Liver (tissue), 8 donors: ENCODE measurements at regions not wholly inside any gene's neighbourhood (a gene's known extent, or its start where the extent isn't known, plus 50 kb on each side); places are given as distances from the start of the nearest gene placed in this dataset.

Source experiments
- DNase-seq: peaks from one replicate; pipeline ENCODE4 v3.0.0-alpha.2; 2017; ENCODE audit warnings: low spot score
- H3K27ac ChIP-seq, 2 donors: one replicate each; pipeline ENCODE4 v1.7.0; 2013; ENCODE audit warnings: inconsistent platforms in 2 of 2, low read length in 2 of 2, control low read depth in 1 of 2, low read depth in 1 of 2, mild to moderate bottlenecking in 1 of 2
- H3K27me3 ChIP-seq, 4 donors: one replicate each; pipeline versions ENCODE4 v1.6.1 to v1.7.0; 2013; ENCODE audit warnings: low read length in 3 of 4, inconsistent platforms in 1 of 4, mild to moderate bottlenecking in 1 of 4, moderate library complexity in 1 of 4; ENCODE audit not compliant: control insufficient read depth in 4 of 4, insufficient read depth in 4 of 4
- H3K36me3 ChIP-seq, 4 donors: one replicate each; pipeline versions ENCODE4 v1.6.1 to v1.7.0; 2013; ENCODE audit warnings: low read length in 3 of 4, mild to moderate bottlenecking in 3 of 4, low read depth in 1 of 4, moderate library complexity in 1 of 4; ENCODE audit not compliant: control insufficient read depth in 4 of 4, insufficient read depth in 3 of 4
- H3K4me1 ChIP-seq, 4 donors: one replicate each; pipeline versions ENCODE4 v1.6.1 to v1.7.0; 2013; ENCODE audit warnings: low read length in 3 of 4, mild to moderate bottlenecking in 3 of 4, moderate library complexity in 1 of 4; ENCODE audit not compliant: control insufficient read depth in 4 of 4, insufficient read depth in 4 of 4
- H3K4me3 ChIP-seq, 3 donors: one replicate each; pipeline versions ENCODE4 v1.6.1 to v1.7.0; 2013; ENCODE audit warnings: low read length in 3 of 3, control low read depth in 1 of 3, low read depth in 1 of 3, mild to moderate bottlenecking in 1 of 3
- H3K9ac ChIP-seq, 2 donors: one replicate each; pipeline ENCODE4 v1.7.0; 2013; ENCODE audit warnings: low read length in 2 of 2, mild to moderate bottlenecking in 2 of 2, moderate library complexity in 2 of 2, control low read depth in 1 of 2, low read depth in 1 of 2
- H3K9me3 ChIP-seq, 4 donors: one replicate each; pipeline versions ENCODE4 v1.6.1 to v1.7.0; 2013; ENCODE audit warnings: low read length in 3 of 4; ENCODE audit not compliant: control insufficient read depth in 4 of 4
- ATF3 ChIP-seq: IDR thresholded peaks from 2 replicates; pipeline ENCODE4 v1.6.1; 2016; ENCODE audit warnings: antibody characterized with exemption
- EGR1 ChIP-seq, 2 donors: IDR thresholded peaks; 2 replicates each; pipeline ENCODE4 v1.6.1; 2016 to 2018; ENCODE audit warnings: antibody characterized with exemption in 2 of 2, low read depth in 2 of 2
- FOXA1 ChIP-seq: IDR thresholded peaks from 2 replicates; pipeline ENCODE4 v1.6.1; 2016; ENCODE audit warnings: antibody characterized with exemption
- FOXA2 ChIP-seq: IDR thresholded peaks from 2 replicates; pipeline ENCODE4 v1.6.1; 2016; ENCODE audit warnings: antibody characterized with exemption
- GABPA ChIP-seq, 2 donors: IDR thresholded peaks in 1 of 2; conservative IDR thresholded peaks in 1 of 2; 2 replicates each; pipeline ENCODE4 v1.6.1; 2016; ENCODE audit warnings: antibody characterized with exemption in 2 of 2, mild to moderate bottlenecking in 1 of 2, moderate library complexity in 1 of 2
- HNF4A ChIP-seq, 2 donors: conservative IDR thresholded peaks; 2 replicates each; pipeline ENCODE4 v1.6.1; 2016; ENCODE audit warnings: antibody characterized with exemption in 2 of 2, mild to moderate bottlenecking in 2 of 2
- HNF4G ChIP-seq: IDR thresholded peaks from 2 replicates; pipeline ENCODE4 v1.6.1; 2016; ENCODE audit warnings: antibody characterized with exemption
- JUND ChIP-seq, 2 donors: IDR thresholded peaks; 2 replicates each; pipeline ENCODE4 v1.6.1; 2016; ENCODE audit warnings: antibody characterized with exemption in 2 of 2
- MAX ChIP-seq: IDR thresholded peaks from 2 replicates; pipeline ENCODE4 v1.6.1; 2016; ENCODE audit warnings: antibody characterized with exemption
- NR2F2 ChIP-seq: IDR thresholded peaks from 2 replicates; pipeline ENCODE4 v1.6.1; 2016; ENCODE audit warnings: antibody characterized with exemption
- RAD21 ChIP-seq, 2 donors: IDR thresholded peaks; 2 replicates each; pipeline ENCODE4 v1.6.1; 2016; ENCODE audit warnings: antibody characterized with exemption in 2 of 2, mild to moderate bottlenecking in 2 of 2
- REST ChIP-seq: IDR thresholded peaks from 2 replicates; pipeline ENCODE4 v1.6.1; 2016; ENCODE audit warnings: antibody characterized with exemption, mild to moderate bottlenecking
- RXRA ChIP-seq, 2 donors: IDR thresholded peaks; 2 replicates each; pipeline ENCODE4 v1.6.1; 2017 to 2018; ENCODE audit warnings: antibody characterized with exemption in 2 of 2, mild to moderate bottlenecking in 1 of 2
- SP1 ChIP-seq: IDR thresholded peaks from 2 replicates; pipeline ENCODE4 v1.6.1; 2018; ENCODE audit warnings: antibody characterized with exemption, mild to moderate bottlenecking
- TAF1 ChIP-seq: conservative IDR thresholded peaks from 2 replicates; pipeline ENCODE4 v1.6.1; 2016; ENCODE audit warnings: antibody characterized with exemption, mild to moderate bottlenecking
- YY1 ChIP-seq: IDR thresholded peaks from 2 replicates; pipeline ENCODE4 v1.6.1; 2016; ENCODE audit warnings: antibody characterized with exemption, mild to moderate bottlenecking
- WGBS: extraction: QIAGEN DNeasy Blood & Tissue Kit; methylation state at CpG from one replicate; pipeline ENCODE4 v1.1.7; 2013; 5-methylcytosine and 5-hydroxymethylcytosine counted together
- TF ChIP-seq, protein P1 (sequence below): IDR thresholded peaks from 2 replicates; pipeline ENCODE4 v1.6.1; 2016; ENCODE audit warnings: antibody characterized with exemption
- TF ChIP-seq, protein P2 (sequence below): fragments of 150-350 bp; IDR thresholded peaks from 2 replicates; pipeline ENCODE4 v1.5.1; 2017; ENCODE audit warnings: improper control_type of control experiment, low read depth, low read length; ENCODE audit not compliant: missing input control
- donor health status: healthy.
- donor health status: healthy.
- donor health status: healthy.
- donor health status: healthy.
- donor health status: healthy.

- DNase-seq, result no peak
- no peaks in the 10 kb centered on the region for H3K9me3 ChIP-seq
- H3K36me3 ChIP-seq, result no peaks in the 10 kb centered on the region
- H3K9ac ChIP-seq, result no peak overlapping the region
- no peaks in the 10 kb centered on the region for H3K4me1 ChIP-seq
- H3K27me3 ChIP-seq, result no peaks in the 10 kb centered on the region
- no peak overlapping the region for H3K4me3 ChIP-seq
- WGBS, result 80% methylated on average over 2 of the region's 2 CpGs
- no peak for TF ChIP-seq EGR1 (IDR thresholded peaks at IDR 0.05; ENCODE audit: low read depth in 2 of 2)
- no peak for TF ChIP-seq TAF1
- TF ChIP-seq GABPA (IDR thresholded peaks at IDR 0.05 in 1 of 2, conservative IDR thresholded peaks at IDR 0.05 in 1 of 2), result no peak
- no peak for TF ChIP-seq SP1
- TF ChIP-seq REST, result no peak
- no peak for TF ChIP-seq HNF4G
- TF ChIP-seq NR2F2, result no peak
- no peak for TF ChIP-seq YY1
- no peak for TF ChIP-seq HNF4A (conservative IDR thresholded peaks at IDR 0.05)
- TF ChIP-seq, protein P1, sequence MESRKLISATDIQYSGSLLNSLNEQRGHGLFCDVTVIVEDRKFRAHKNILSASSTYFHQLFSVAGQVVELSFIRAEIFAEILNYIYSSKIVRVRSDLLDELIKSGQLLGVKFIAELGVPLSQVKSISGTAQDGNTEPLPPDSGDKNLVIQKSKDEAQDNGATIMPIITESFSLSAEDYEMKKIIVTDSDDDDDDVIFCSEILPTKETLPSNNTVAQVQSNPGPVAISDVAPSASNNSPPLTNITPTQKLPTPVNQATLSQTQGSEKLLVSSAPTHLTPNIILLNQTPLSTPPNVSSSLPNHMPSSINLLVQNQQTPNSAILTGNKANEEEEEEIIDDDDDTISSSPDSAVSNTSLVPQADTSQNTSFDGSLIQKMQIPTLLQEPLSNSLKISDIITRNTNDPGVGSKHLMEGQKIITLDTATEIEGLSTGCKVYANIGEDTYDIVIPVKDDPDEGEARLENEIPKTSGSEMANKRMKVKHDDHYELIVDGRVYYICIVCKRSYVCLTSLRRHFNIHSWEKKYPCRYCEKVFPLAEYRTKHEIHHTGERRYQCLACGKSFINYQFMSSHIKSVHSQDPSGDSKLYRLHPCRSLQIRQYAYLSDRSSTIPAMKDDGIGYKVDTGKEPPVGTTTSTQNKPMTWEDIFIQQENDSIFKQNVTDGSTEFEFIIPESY, result no peak
- TF ChIP-seq RAD21 (IDR thresholded peaks at IDR 0.05), result no peak
- no peak for TF ChIP-seq MAX
- no peak for TF ChIP-seq RXRA (IDR thresholded peaks at IDR 0.05)
- no peak for TF ChIP-seq FOXA1
- no peak for TF ChIP-seq JUND (IDR thresholded peaks at IDR 0.05)
- no peak for TF ChIP-seq FOXA2
- no peak for TF ChIP-seq ATF3
- no peak overlapping the region for H3K27ac ChIP-seq
Observed at GRCh38 chr1:193755441-193755840, 569.0 kb upstream of the B3GALT2 start.

DNA sequence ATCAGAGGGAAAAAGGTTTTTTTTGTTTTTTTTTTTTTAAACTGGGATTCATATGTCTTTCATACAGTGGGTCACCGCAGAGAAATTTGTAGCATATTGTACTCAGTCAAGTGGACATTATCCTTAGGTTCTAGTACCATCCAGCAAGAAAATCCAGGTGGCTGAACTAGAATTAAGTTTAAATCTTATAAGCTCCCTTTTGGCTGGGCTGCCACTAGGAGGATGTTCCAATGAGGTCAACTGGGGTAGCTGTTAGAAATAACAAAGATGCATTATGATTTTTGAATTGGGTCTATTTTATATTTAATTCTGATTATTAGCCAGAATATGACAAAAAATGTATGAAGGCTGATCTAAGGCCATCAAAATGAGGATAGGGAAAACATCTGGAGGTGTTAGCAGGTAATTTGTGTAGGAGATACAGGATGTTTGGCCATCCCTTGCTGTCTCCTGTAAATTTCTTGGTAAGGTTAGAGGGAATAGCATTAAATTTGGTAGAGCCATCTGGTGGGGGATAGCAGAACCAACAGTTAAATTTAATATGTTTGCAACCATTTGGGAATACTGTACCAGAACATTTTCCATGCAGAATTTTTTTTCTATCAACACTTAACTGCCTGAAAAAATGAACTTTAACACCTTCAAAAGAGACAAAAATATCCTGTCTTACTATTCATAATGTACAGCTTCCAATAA lies 568.5 kb upstream of the B3GALT2 start:
- H3K9ac ChIP-seq, result no peak overlapping the region
- H3K27me3 ChIP-seq, result no peaks in the 10 kb centered on the region
- DNase-seq, result no peak
- WGBS, result 93% methylated on average over 1 of the region's 1 CpG
- TF ChIP-seq HNF4A (conservative IDR thresholded peaks at IDR 0.05), result no peak
- TF ChIP-seq, protein P2, sequence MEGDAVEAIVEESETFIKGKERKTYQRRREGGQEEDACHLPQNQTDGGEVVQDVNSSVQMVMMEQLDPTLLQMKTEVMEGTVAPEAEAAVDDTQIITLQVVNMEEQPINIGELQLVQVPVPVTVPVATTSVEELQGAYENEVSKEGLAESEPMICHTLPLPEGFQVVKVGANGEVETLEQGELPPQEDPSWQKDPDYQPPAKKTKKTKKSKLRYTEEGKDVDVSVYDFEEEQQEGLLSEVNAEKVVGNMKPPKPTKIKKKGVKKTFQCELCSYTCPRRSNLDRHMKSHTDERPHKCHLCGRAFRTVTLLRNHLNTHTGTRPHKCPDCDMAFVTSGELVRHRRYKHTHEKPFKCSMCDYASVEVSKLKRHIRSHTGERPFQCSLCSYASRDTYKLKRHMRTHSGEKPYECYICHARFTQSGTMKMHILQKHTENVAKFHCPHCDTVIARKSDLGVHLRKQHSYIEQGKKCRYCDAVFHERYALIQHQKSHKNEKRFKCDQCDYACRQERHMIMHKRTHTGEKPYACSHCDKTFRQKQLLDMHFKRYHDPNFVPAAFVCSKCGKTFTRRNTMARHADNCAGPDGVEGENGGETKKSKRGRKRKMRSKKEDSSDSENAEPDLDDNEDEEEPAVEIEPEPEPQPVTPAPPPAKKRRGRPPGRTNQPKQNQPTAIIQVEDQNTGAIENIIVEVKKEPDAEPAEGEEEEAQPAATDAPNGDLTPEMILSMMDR, result peak; percentile 43
- TF ChIP-seq GABPA (IDR thresholded peaks at IDR 0.05 in 1 of 2, conservative IDR thresholded peaks at IDR 0.05 in 1 of 2), result no peak
- TF ChIP-seq NR2F2, result no peak
- TF ChIP-seq RAD21 (IDR thresholded peaks at IDR 0.05), result peak; percentile 63 to 78
- no peak for TF ChIP-seq ATF3
- TF ChIP-seq HNF4G, result no peak
- H3K4me1 ChIP-seq, result no peaks in the 10 kb centered on the region
- H3K36me3 ChIP-seq, result no peaks in the 10 kb centered on the region
- no peak overlapping the region for H3K4me3 ChIP-seq
- no peak overlapping the region for H3K27ac ChIP-seq
- no peaks in the 10 kb centered on the region for H3K9me3 ChIP-seq
